ENCODE measurements at regions not wholly inside any gene's neighbourhood (a gene's known extent, or its start where the extent isn't known, plus 50 kb on each side); places are given as distances from the start of the nearest gene placed in this dataset.

DNA sequence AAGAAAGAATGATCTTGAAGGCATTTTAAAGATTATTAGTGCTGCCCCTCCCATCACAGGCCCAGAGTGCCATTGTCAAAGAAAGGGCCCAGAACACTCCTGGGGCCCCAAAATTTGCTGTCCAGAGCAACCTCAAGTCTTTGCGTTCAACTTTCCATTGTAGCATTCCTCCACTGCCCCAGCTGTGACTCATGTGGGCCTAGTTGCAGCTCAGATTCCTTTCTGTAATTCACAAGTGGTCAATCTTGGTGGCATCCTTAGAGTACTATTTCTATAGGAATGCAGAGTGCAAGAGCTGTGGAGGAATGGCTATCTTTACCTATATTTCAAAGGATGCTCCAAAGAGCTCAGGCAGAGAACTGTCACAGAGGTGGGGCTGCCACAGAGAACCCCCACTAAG lies 1500.8 kb upstream of the IGFBP7 start:
- TF ChIP-seq ZFX (IDR thresholded peaks at IDR 0.05) = no peak
- TF ChIP-seq, protein P1, sequence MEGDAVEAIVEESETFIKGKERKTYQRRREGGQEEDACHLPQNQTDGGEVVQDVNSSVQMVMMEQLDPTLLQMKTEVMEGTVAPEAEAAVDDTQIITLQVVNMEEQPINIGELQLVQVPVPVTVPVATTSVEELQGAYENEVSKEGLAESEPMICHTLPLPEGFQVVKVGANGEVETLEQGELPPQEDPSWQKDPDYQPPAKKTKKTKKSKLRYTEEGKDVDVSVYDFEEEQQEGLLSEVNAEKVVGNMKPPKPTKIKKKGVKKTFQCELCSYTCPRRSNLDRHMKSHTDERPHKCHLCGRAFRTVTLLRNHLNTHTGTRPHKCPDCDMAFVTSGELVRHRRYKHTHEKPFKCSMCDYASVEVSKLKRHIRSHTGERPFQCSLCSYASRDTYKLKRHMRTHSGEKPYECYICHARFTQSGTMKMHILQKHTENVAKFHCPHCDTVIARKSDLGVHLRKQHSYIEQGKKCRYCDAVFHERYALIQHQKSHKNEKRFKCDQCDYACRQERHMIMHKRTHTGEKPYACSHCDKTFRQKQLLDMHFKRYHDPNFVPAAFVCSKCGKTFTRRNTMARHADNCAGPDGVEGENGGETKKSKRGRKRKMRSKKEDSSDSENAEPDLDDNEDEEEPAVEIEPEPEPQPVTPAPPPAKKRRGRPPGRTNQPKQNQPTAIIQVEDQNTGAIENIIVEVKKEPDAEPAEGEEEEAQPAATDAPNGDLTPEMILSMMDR (conservative IDR thresholded peaks at IDR 0.05) = no peak
- H3K27ac ChIP-seq = no peak overlapping the region

DNA sequence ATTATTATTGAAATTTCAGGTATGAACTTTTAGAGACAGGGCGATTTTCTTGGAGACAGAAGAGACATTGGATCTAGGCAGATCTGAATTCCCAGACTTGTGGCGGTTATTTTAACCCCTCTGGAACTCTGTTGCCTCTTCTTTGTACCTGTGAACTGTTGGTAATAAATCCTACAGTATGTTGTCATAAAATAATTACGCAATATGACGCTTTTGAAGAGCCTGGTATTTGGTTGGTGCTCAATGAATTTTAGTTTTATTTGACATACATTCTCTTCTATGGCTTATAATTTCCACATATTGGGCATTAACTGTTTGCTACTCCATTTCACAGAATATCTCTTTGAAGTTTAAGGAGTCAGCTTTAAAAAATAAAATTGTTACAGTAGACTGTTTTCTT lies 1496.1 kb upstream of the IGFBP7 start:
- no peak for TF ChIP-seq ZFX (IDR thresholded peaks at IDR 0.05)
- TF ChIP-seq, protein P1 (conservative IDR thresholded peaks at IDR 0.05) = no peak
- H3K27ac ChIP-seq = no peak overlapping the region

DNA sequence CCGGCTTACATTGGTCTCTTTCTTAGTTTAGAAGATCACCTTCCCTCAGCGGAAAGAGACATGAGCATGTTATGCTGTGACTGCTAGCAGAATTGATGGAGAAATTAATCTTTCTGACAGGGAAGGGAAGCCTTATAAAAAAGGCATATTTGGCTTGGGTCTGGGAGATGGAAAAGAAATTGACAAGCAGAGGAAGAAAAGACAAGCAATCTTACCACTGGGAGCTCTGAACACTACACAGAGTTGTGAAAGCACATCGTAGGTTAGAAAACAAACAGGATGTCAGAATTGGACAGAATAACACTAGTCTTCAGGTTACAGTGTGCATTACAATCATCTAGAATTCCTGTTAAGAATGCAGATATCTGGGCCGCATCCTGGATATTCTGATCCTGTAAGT lies 1493.8 kb upstream of the IGFBP7 start:
- H3K27ac ChIP-seq = no peak overlapping the region

DNA sequence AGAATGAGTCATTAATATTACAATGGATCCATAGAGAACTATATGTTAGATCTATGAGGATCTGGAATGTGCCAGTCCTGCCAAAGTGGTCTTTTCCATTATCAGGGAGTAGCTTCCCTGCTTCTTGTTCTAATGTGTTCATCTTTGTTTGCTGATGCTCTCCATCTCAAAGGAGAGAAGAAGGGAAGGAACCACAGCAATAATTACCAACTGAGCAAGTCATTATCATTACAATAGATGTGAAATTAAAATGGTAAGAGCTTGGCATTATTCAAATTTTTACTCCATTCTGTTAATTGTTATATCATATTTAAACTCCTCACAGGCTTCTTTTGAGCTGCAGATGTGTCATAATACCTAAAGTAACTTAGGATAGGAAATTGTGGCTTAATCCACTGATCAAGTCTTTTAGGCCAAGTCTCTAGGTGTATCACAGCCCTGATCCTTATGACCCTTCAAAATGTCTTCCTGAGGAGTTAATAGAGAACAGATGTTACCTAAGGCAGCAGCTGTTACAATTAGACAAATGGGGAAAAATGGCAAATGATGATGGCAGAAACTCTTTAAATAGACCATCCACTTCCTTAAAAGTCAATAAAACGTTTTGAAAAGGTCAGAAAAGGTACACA lies 1492.7 kb upstream of the IGFBP7 start:
- no peak for TF ChIP-seq ZFX (IDR thresholded peaks at IDR 0.05)
- TF ChIP-seq, protein P1 (conservative IDR thresholded peaks at IDR 0.05) = no peak
- H3K27ac ChIP-seq = no peak overlapping the region

More for the DNA sequence above, 1493.8 kb upstream of the IGFBP7 start:
- TF ChIP-seq, protein P1 (conservative IDR thresholded peaks at IDR 0.05) = no peak
- TF ChIP-seq ZFX (IDR thresholded peaks at IDR 0.05) = no peak

DNA sequence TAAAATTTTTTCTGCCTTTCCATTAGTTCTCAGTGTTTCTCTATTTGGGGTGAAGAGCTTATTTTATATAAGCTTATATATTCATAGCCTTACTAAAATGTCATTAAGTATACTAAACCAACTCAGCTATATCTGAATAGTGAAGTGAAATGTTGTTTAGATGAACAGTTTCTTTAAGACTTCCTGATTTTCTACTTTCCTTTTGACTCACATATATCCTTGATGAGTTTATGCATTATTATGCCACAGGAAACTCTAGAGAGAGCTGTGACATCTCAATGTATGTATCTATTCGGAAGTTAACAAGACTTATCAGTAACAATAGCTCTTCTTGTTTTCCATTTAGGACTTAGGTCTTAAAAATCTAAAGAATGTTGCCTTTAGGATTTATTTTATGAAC lies 1491.8 kb upstream of the IGFBP7 start:
- TF ChIP-seq, protein P1 (conservative IDR thresholded peaks at IDR 0.05) = no peak
- TF ChIP-seq ZFX (IDR thresholded peaks at IDR 0.05) = no peak
- no peak overlapping the region for H3K27ac ChIP-seq

DNA sequence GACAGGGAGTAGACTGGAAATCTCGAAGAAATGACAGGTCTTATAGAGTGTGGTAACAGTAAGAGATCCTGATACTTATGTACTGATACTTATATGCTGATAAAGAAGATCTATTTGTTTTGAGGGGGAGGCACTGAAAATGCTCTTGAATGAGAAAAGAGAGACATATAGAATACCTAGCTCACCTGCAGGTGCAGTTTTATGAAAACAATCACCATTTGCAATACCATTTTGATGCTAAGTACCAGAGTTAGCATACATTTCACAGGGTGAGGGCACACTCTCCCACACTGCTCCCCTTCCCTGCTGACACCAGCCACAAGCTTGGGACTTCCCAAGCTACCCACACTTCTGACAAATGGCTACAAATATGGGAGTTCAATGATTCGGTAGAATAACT lies 1490.1 kb upstream of the IGFBP7 start:
- no peak overlapping the region for H3K27ac ChIP-seq
- no peak for TF ChIP-seq ZFX (IDR thresholded peaks at IDR 0.05)
- TF ChIP-seq, protein P1 (conservative IDR thresholded peaks at IDR 0.05) = no peak

DNA sequence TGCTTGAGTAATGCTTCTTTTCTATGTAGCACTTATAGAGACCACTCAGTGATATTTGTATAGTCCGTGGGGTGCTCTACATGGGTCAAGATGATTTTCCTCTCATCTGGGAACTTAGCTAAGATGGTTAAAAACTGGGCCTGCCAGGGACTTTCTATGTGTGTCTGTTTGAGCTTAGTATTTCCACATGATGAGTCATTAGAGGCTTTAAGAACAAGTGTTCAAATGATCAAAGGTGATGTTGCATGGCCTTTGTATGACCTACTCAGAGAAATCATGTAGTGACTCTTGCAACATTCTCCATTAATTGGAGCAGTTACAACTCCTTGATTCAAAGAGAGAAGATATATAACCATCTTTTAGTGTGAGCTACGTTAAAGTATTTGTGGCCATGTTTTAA lies 1480.5 kb upstream of the IGFBP7 start:
- no peak overlapping the region for H3K27ac ChIP-seq
- TF ChIP-seq ZFX (IDR thresholded peaks at IDR 0.05) = no peak
- TF ChIP-seq, protein P1 (conservative IDR thresholded peaks at IDR 0.05) = no peak
